H1 (cell line): ENCODE measurements at regions not wholly inside any gene's neighbourhood (a gene's known extent, or its start where the extent isn't known, plus 50 kb on each side); places are given as distances from the start of the nearest gene placed in this dataset.
A peak's percentile ranks its signal among the peaks of the same experiment; 100 is the strongest.

Experiments used
- CTCF ChIA-PET: fragments of 300-600 bp; sonication (Branson Sonifier 250); formaldehyde crosslinking; loops from one replicate; lab custom pipeline; 2021; ENCODE audit not compliant: partially characterized antibody; lab: Charles Lee
- POLR2A ChIA-PET: fragments of 300-600 bp; sonication (Branson Sonifier 250); formaldehyde crosslinking; loops from one replicate; lab custom pipeline; 2021; ENCODE audit warnings: inconsistent platforms; ENCODE audit not compliant: partially characterized antibody; lab: Charles Lee
- DNase-seq, 2 experiments: peaks; one replicate each; pipeline versions ENCODE4 v3.0.0 to v3.0.0-alpha.2; 2010 to 2022; ENCODE audit warnings: low spot score in 2 of 2, low read depth in 1 of 2, mixed read lengths in 1 of 2
- FAIRE-seq: peaks from 2 replicates; lab custom pipeline; 2011; peaks lifted over from hg19 to GRCh38; lab: Jason Lieb, UNC
- H2AFZ ChIP-seq: 2 replicates; pipeline ENCODE4 v1.8.1; 2012; ENCODE audit warnings: low read length, inconsistent platforms
- H2AK5ac ChIP-seq: 2 replicates; pipeline ENCODE4 v1.6.1; 2013; ENCODE audit warnings: low read depth, low read length
- H2BK120ac ChIP-seq: replicated peaks from 2 replicates; pipeline ENCODE3; 2013; ENCODE audit warnings: low read depth, low read length, inconsistent platforms
- H2BK12ac ChIP-seq: 2 replicates; pipeline ENCODE4 v1.6.1; 2013; ENCODE audit warnings: low read depth, low read length
- H2BK15ac ChIP-seq: 2 replicates; pipeline ENCODE4 v1.6.1; 2013; ENCODE audit warnings: low read length
- H2BK20ac ChIP-seq: 2 replicates; pipeline ENCODE4 v1.6.1; 2013; ENCODE audit warnings: low read length
- H2BK5ac ChIP-seq: 2 replicates; pipeline ENCODE4 v1.6.1; 2013; ENCODE audit warnings: low read depth, low read length
- H3K14ac ChIP-seq: 2 replicates; pipeline ENCODE4 v1.6.1; 2013; ENCODE audit warnings: inconsistent platforms; ENCODE audit not compliant: insufficient read length
- H3K18ac ChIP-seq: 2 replicates; pipeline ENCODE4 v1.6.1; 2013; ENCODE audit warnings: low read length; ENCODE audit errors: extremely low read depth
- H3K23ac ChIP-seq: 2 replicates; pipeline ENCODE4 v1.6.1; 2013; ENCODE audit warnings: inconsistent platforms; ENCODE audit not compliant: insufficient read length
- H3K23me2 ChIP-seq: 2 replicates; pipeline ENCODE4 v1.6.1; 2013; ENCODE audit warnings: low read depth, low read length
- H3K27ac ChIP-seq: 2 replicates; pipeline ENCODE4 v1.6.1; 2011; ENCODE audit warnings: low read depth, low read length, inconsistent platforms
- H3K27me3 ChIP-seq, 4 experiments: replicated peaks in 1 of 4; 1 replicate in 1 of 4; 2 replicates in 3 of 4; pipeline versions ENCODE4 v1.6.1 to v1.8.1; 2011 to 2013; ENCODE audit warnings: low read length in 3 of 4, mild to moderate bottlenecking in 3 of 4, inconsistent platforms in 2 of 4, mixed read lengths in 2 of 4, moderate library complexity in 1 of 4; ENCODE audit not compliant: control insufficient read depth in 3 of 4, insufficient read depth in 3 of 4; ENCODE audit errors: extremely low read depth in 1 of 4
- H3K36me3 ChIP-seq, 4 experiments: 2 replicates each; pipeline versions ENCODE4 v1.6.1 to v1.8.1; 2011 to 2013; ENCODE audit warnings: mild to moderate bottlenecking in 4 of 4, low read length in 3 of 4, moderate library complexity in 2 of 4, control low read depth in 1 of 4, inconsistent platforms in 1 of 4; ENCODE audit not compliant: insufficient read depth in 4 of 4, control insufficient read depth in 2 of 4
- H3K4ac ChIP-seq: replicated peaks from 2 replicates; pipeline ENCODE3; 2013; ENCODE audit warnings: low read length, low read depth, mixed read lengths, inconsistent platforms; ENCODE audit not compliant: insufficient read length
- H3K4me1 ChIP-seq, 4 experiments: replicated peaks in 1 of 4; 1 replicate in 1 of 4; 2 replicates in 3 of 4; pipeline versions ENCODE4 v1.6.1 to v1.8.1; 2011 to 2013; ENCODE audit warnings: low read length in 3 of 4, inconsistent platforms in 2 of 4, mixed read lengths in 1 of 4; ENCODE audit not compliant: insufficient read depth in 4 of 4, control insufficient read depth in 3 of 4
- H3K4me2 ChIP-seq, 2 experiments: 2 replicates each; pipeline versions ENCODE4 v1.6.1 to v1.8.1; 2011 to 2013; ENCODE audit warnings: low read depth in 2 of 2, low read length in 2 of 2, control low read depth in 1 of 2, inconsistent platforms in 1 of 2, mild to moderate bottlenecking in 1 of 2; ENCODE audit not compliant: insufficient read depth in 1 of 2
- H3K4me3 ChIP-seq, 4 experiments: fragments of 200-600, 300-600 bp in 1 of 4; sonication (generic), shearing (Covaris generic), sonication (Bioruptor Twin) in 1 of 4; 2 replicates each; pipeline versions ENCODE4 v1.5.1 to v1.8.1; 2011 to 2016; ENCODE audit warnings: low read length in 4 of 4, low read depth in 3 of 4, control low read depth in 2 of 4, inconsistent platforms in 2 of 4, mild to moderate bottlenecking in 2 of 4, mixed read lengths in 1 of 4, moderate library complexity in 1 of 4; ENCODE audit not compliant: insufficient read depth in 2 of 4; ENCODE audit errors: extremely low read depth in 1 of 4
- H3K56ac ChIP-seq: replicated peaks from 2 replicates; pipeline ENCODE3; 2013; ENCODE audit warnings: low read depth, mild to moderate bottlenecking, mixed read lengths, low read length, inconsistent platforms; ENCODE audit not compliant: insufficient read length
- H3K79me1 ChIP-seq: 2 replicates; pipeline ENCODE4 v1.6.1; 2013; ENCODE audit warnings: low read depth, low read length, control low read depth
- H3K79me2 ChIP-seq, 2 experiments: 2 replicates each; pipeline versions ENCODE4 v1.6.1 to v1.8.1; 2012 to 2013; ENCODE audit warnings: low read length in 2 of 2, mild to moderate bottlenecking in 2 of 2, inconsistent platforms in 1 of 2; ENCODE audit not compliant: insufficient read depth in 2 of 2, control insufficient read depth in 1 of 2
- H3K9ac ChIP-seq, 4 experiments: replicated peaks in 1 of 4; 1 replicate in 1 of 4; 2 replicates in 3 of 4; pipeline versions ENCODE4 v1.6.1 to v1.8.1; 2011 to 2013; ENCODE audit warnings: low read depth in 3 of 4, low read length in 3 of 4, control low read depth in 2 of 4, mild to moderate bottlenecking in 2 of 4, moderate library complexity in 2 of 4, inconsistent platforms in 1 of 4; ENCODE audit errors: extremely low read depth in 1 of 4
- H3K9me3 ChIP-seq, 2 experiments: 2 replicates each; pipeline versions ENCODE4 v1.6.1 to v1.8.1; 2012 to 2013; ENCODE audit warnings: mild to moderate bottlenecking in 2 of 2, moderate library complexity in 2 of 2, control low read depth in 1 of 2, inconsistent platforms in 1 of 2, low read depth in 1 of 2, low read length in 1 of 2, mixed read lengths in 1 of 2; ENCODE audit not compliant: insufficient read depth in 2 of 2
- H4K20me1 ChIP-seq, 2 experiments: replicated peaks in 1 of 2; 2 replicates each; pipeline versions ENCODE3 to v1.8.1; 2011 to 2013; ENCODE audit warnings: inconsistent platforms in 2 of 2, low read length in 2 of 2, mild to moderate bottlenecking in 1 of 2; ENCODE audit not compliant: insufficient read depth in 2 of 2, control insufficient read depth in 1 of 2
- H4K5ac ChIP-seq: 2 replicates; pipeline ENCODE4 v1.6.1; 2013; ENCODE audit warnings: low read length, low read depth, mixed read lengths, inconsistent platforms; ENCODE audit not compliant: insufficient read length
- H4K8ac ChIP-seq: 2 replicates; pipeline ENCODE4 v1.8.0; 2013; ENCODE audit warnings: mild to moderate bottlenecking, moderate library complexity, low read length, inconsistent platforms; ENCODE audit not compliant: insufficient read depth; ENCODE audit errors: extremely low read depth
- H4K91ac ChIP-seq: replicated peaks from 2 replicates; pipeline ENCODE3; 2013; ENCODE audit warnings: low read length, mixed read lengths, inconsistent platforms; ENCODE audit not compliant: insufficient read length
- SP1 ChIP-seq: IDR thresholded peaks from 2 replicates; pipeline ENCODE4 v1.6.1; 2011; ENCODE audit warnings: low read depth, low read length
- WGBS, 2 experiments: shearing (Covaris generic) in 1 of 2; methylation state at CpG; one replicate each; pipeline versions ENCODE4 v1.1.6 to v1.1.7; 2013 to 2015; ENCODE audit warnings: low lambda C conversion rate in 2 of 2, mixed read lengths in 2 of 2, inconsistent platforms in 1 of 2, low coverage in 1 of 2, missing lambda C conversion rate in 1 of 2; ENCODE audit not compliant: insufficient replicate concordance in 2 of 2, insufficient coverage in 1 of 2, insufficient read length in 1 of 2; ENCODE audit errors: extremely low coverage in 1 of 2, missing lambda C conversion rate in 1 of 2; 5-methylcytosine and 5-hydroxymethylcytosine counted together
- TF ChIP-seq, protein P1 (sequence below): IDR thresholded peaks from 2 replicates; pipeline ENCODE4 v1.6.1; 2011; ENCODE audit warnings: low read depth, mild to moderate bottlenecking, low read length; ENCODE audit not compliant: insufficient read depth
- TF ChIP-seq, protein P2 (sequence below), 3 experiments: IDR thresholded peaks; 1 replicate in 2 of 3; 2 replicates in 1 of 3; pipeline versions ENCODE4 v1.5.1 to v1.6.1; 2011; ENCODE audit warnings: low read length in 3 of 3, mild to moderate bottlenecking in 3 of 3, inconsistent platforms in 2 of 3, low read depth in 1 of 3, moderate library complexity in 1 of 3; ENCODE audit not compliant: insufficient read depth in 1 of 3; ENCODE audit errors: control extremely low read depth in 1 of 3

DNA sequence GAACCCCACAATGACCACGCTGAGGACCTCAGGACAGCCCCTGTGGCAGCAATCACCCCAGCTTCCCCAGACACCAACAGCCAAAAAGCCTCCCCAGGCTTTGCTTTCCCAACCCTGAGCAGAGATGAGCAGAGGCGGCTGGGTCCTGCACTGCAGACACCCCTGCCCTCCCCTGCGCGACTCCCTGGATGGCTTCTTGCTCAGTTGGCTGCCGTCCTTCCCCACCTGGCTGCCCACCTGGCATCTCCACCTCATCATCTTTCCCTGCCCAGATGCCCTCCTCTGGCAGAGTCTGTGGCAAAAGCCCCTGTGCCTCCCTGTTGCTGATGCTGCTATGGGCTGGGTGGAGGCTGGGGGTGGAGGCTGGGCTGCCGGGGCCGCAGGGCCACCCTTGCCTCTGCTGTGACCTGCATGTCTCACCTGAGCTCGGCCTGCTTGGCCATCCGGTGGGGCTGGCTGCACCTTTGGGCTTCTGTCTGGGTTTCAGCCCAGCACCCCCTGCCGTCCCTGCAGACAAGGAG, 567.7 kb downstream of the TCERG1L start:
- H2BK20ac ChIP-seq = no peak overlapping the region
- no peaks in the 10 kb centered on the region for H3K23me2 ChIP-seq
- H3K56ac ChIP-seq = no peak overlapping the region
- WGBS, 2 experiments = 100% methylated on average over 2 of the region's 10 CpGs; no CpG with 5 or more reads in 1 of the 2 experiments
- CTCF ChIA-PET = interaction anchor here (1.1 to 1.4 kb wide), 2 partner anchors 34 to 407 kb away, joined by 3 read pairs; no protein-coding TSS in a partner anchor
- peak overlapping the region; percentile 82; the same call in 1 of the 2 replicates for H2AK5ac ChIP-seq
- no peak overlapping the region for H3K27ac ChIP-seq
- H3K27me3 ChIP-seq = no peaks in the 10 kb centered on the region
- H2BK15ac ChIP-seq = no peak overlapping the region; the same call in 1 of the 2 replicates
- H3K14ac ChIP-seq = no peak overlapping the region
- no peak overlapping the region for H2BK120ac ChIP-seq
- H3K79me2 ChIP-seq = no peaks in the 10 kb centered on the region
- no peak overlapping the region for H2BK12ac ChIP-seq
- H4K91ac ChIP-seq = peak overlapping the region; percentile 72
- H3K18ac ChIP-seq = no peak overlapping the region
- no peak overlapping the region for H4K8ac ChIP-seq
- peaks cover 0 to 18% (median 12%) of the 10 kb centered on the region in 4 experiments; a peak in 6 of 7 replicates for H3K4me1 ChIP-seq
- H2BK5ac ChIP-seq = no peak overlapping the region
- no peak overlapping the region for H3K23ac ChIP-seq
- H3K4me3 ChIP-seq = no peak overlapping the region
- H2AFZ ChIP-seq = no peak overlapping the region
- H3K9ac ChIP-seq = no peak overlapping the region
- no peak overlapping the region for H3K4me2 ChIP-seq
- FAIRE-seq (no peak), DNase-seq (no peak)
- H3K36me3 ChIP-seq = no peaks in the 10 kb centered on the region
- no peaks in the 10 kb centered on the region for H3K9me3 ChIP-seq
- H4K5ac ChIP-seq = no peak overlapping the region
- no peak overlapping the region for H3K4ac ChIP-seq
- POLR2A ChIA-PET = no interaction called here
- H3K79me1 ChIP-seq = no peaks in the 10 kb centered on the region
- no peaks in the 10 kb centered on the region for H4K20me1 ChIP-seq
- TF ChIP-seq, protein P1, sequence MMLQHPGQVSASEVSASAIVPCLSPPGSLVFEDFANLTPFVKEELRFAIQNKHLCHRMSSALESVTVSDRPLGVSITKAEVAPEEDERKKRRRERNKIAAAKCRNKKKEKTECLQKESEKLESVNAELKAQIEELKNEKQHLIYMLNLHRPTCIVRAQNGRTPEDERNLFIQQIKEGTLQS = no peak
- no peak for TF ChIP-seq SP1
- TF ChIP-seq, protein P2, sequence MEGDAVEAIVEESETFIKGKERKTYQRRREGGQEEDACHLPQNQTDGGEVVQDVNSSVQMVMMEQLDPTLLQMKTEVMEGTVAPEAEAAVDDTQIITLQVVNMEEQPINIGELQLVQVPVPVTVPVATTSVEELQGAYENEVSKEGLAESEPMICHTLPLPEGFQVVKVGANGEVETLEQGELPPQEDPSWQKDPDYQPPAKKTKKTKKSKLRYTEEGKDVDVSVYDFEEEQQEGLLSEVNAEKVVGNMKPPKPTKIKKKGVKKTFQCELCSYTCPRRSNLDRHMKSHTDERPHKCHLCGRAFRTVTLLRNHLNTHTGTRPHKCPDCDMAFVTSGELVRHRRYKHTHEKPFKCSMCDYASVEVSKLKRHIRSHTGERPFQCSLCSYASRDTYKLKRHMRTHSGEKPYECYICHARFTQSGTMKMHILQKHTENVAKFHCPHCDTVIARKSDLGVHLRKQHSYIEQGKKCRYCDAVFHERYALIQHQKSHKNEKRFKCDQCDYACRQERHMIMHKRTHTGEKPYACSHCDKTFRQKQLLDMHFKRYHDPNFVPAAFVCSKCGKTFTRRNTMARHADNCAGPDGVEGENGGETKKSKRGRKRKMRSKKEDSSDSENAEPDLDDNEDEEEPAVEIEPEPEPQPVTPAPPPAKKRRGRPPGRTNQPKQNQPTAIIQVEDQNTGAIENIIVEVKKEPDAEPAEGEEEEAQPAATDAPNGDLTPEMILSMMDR (IDR thresholded peaks at IDR 0.05; ENCODE audit: control extremely low read depth in 1 of 3, insufficient read depth in 1 of 3, low read depth in 1 of 3, low read length in 3 of 3) = no peak
